Right cardiac atrium (tissue), 5 donors: ENCODE measurements at regions not wholly inside any gene's neighbourhood (a gene's known extent, or its start where the extent isn't known, plus 50 kb on each side); places are given as distances from the start of the nearest gene placed in this dataset.

Experiments
- ATAC-seq, 2 donors: fragments of 200-7000 bp; cut with Tn5 transposase; one replicate each; pipeline versions ENCODE4 v1.8.0 to v1.9.1; 2020; ENCODE audit warnings: moderate library complexity in 2 of 2, mild to moderate bottlenecking in 1 of 2
- DNase-seq, 3 donors: peaks; one replicate each; pipeline ENCODE4 v3.0.0-alpha.2; 2020
- H3K27ac ChIP-seq: one replicate; pipeline ENCODE4 v1.5.1; 2013; ENCODE audit warnings: mild to moderate bottlenecking, low read length, control low read depth, moderate library complexity
- H3K27me3 ChIP-seq: one replicate; pipeline ENCODE4 v1.6.1; 2013; ENCODE audit not compliant: control insufficient read depth, insufficient read depth
- H3K4me1 ChIP-seq: one replicate; pipeline ENCODE4 v1.6.1; 2013; ENCODE audit warnings: low read length; ENCODE audit not compliant: control insufficient read depth, insufficient read depth
- H3K4me3 ChIP-seq: one replicate; pipeline ENCODE4 v1.5.1; 2013; ENCODE audit warnings: low read length, control low read depth
- H3K9me3 ChIP-seq: one replicate; pipeline ENCODE4 v1.6.1; 2013; ENCODE audit warnings: low read length; ENCODE audit not compliant: control insufficient read depth
- WGBS: extraction: QIAGEN DNeasy Blood & Tissue Kit; methylation state at CpG from one replicate; pipeline ENCODE4 v1.1.7; 2013; 5-methylcytosine and 5-hydroxymethylcytosine counted together
- intact Hi-C, 4 donors: fragments of 100-400 bp; cut with DNase I; formaldehyde crosslinking; loops; one replicate each; pipeline versions ENCODE4 v1.11.0 to v1.14.0; 2022 to 2023
- donor health status: healthy with polysubstance abuse.
- donor health status: DM: no; HTN: yes; CAD: no.
- donor health status: DM: no; HTN: no; CAD: no.
- donor health status: DM: no; HTN: yes; CAD: no; lungs with severe emphysema.
- donor health status: DM: yes; HTN: yes; CAD: no.

GRCh38 chr4:123945301-123945700, 548.7 kb downstream of the SPRY1 start:
- Histone ChIP-seq H3K4me1 (no peaks in the 10 kb centered on the region), H3K27ac (no peak overlapping the region), H3K4me3 (no peak overlapping the region), H3K27me3 (no peaks in the 10 kb centered on the region), H3K9me3 (no peaks in the 10 kb centered on the region)
- ATAC-seq (no peak), DNase-seq (no peak)
- WGBS, result 95% methylated on average over 7 of the region's 7 CpGs
- intact Hi-C loops, result no loop called here

GRCh38 chr4:123950530-123950929, 553.9 kb downstream of the SPRY1 start:
- DNase-seq (no peak), ATAC-seq (no peak)
- H3K9me3 ChIP-seq, result no peaks in the 10 kb centered on the region
- no peaks in the 10 kb centered on the region for H3K27me3 ChIP-seq
- H3K27ac ChIP-seq, result no peak overlapping the region
- H3K4me1 ChIP-seq, result no peaks in the 10 kb centered on the region
- intact Hi-C loops, result loop anchor here in 1 of 4 donors (5.0 kb wide), 1 partner anchor 113 kb away; no protein-coding TSS in a partner anchor
- H3K4me3 ChIP-seq, result no peak overlapping the region

GRCh38 chr4:123952530-123953274, 556.1 kb downstream of the SPRY1 start:
- 56% methylated on average over 3 of the region's 3 CpGs for WGBS
- intact Hi-C loops, result loop anchor here in 1 of 4 donors (5.0 kb wide), 1 partner anchor 115 kb away; no protein-coding TSS in a partner anchor
- DNase-seq (no peak), ATAC-seq (no peak)
- Histone ChIP-seq H3K27me3 (no peaks in the 10 kb centered on the region), H3K4me3 (no peak overlapping the region), H3K4me1 (no peaks in the 10 kb centered on the region), H3K9me3 (no peaks in the 10 kb centered on the region), H3K27ac (no peak overlapping the region)

- Histone ChIP-seq H3K27ac (no peak overlapping the region), H3K9me3 (no peaks in the 10 kb centered on the region), H3K4me1 (no peaks in the 10 kb centered on the region), H3K4me3 (no peak overlapping the region), H3K27me3 (no peaks in the 10 kb centered on the region)
- DNase-seq (no peak), ATAC-seq (no peak)
- intact Hi-C loops, result loop anchor here in 1 of 4 donors (5.0 kb wide), 1 partner anchor 116 kb away; no protein-coding TSS in a partner anchor
- 81% methylated on average over 3 of the region's 3 CpGs for WGBS
Observed at GRCh38 chr4:123953566-123953965, 557.0 kb downstream of the SPRY1 start.

- no peak overlapping the region for H3K27ac ChIP-seq
- DNase-seq, result no peak
- 95% methylated on average over 4 of the region's 4 CpGs for WGBS
- H3K4me1 ChIP-seq, result no peaks in the 10 kb centered on the region
- H3K27me3 ChIP-seq, result no peaks in the 10 kb centered on the region
- no peak overlapping the region for H3K4me3 ChIP-seq
- no peaks in the 10 kb centered on the region for H3K9me3 ChIP-seq
- intact Hi-C loops, result loop anchor here in 1 of 4 donors (5.0 kb wide), 1 partner anchor 117 kb away; no protein-coding TSS in a partner anchor
- no peak for ATAC-seq
Observed at GRCh38 chr4:123954220-123954619, 557.6 kb downstream of the SPRY1 start.

GRCh38 chr4:123955167-123955800, 558.7 kb downstream of the SPRY1 start:
- intact Hi-C loops, result no loop called here
- 77% methylated on average over 3 of the region's 3 CpGs for WGBS
- peak in 2 of 3 donors; percentile 25 to 58 for DNase-seq
- H3K4me3 ChIP-seq, result no peak overlapping the region
- H3K4me1 ChIP-seq, result no peaks in the 10 kb centered on the region
- H3K27ac ChIP-seq, result peak overlapping the region; percentile 82
- H3K9me3 ChIP-seq, result no peaks in the 10 kb centered on the region
- peak; percentile 84 to 86 for ATAC-seq
- H3K27me3 ChIP-seq, result no peaks in the 10 kb centered on the region

GRCh38 chr4:123956204-123956603, 559.6 kb downstream of the SPRY1 start:
- Histone ChIP-seq H3K4me1 (no peaks in the 10 kb centered on the region), H3K4me3 (no peak overlapping the region), H3K27me3 (no peaks in the 10 kb centered on the region), H3K27ac (peak overlapping the region; percentile 82), H3K9me3 (no peaks in the 10 kb centered on the region)
- 62% methylated on average over 7 of the region's 7 CpGs for WGBS
- DNase-seq (peak; percentile 73 to 84 (median 81)), ATAC-seq (peak; percentile 92 to 93)
- intact Hi-C loops, result no loop called here

GRCh38 chr4:123966990-123967769, 570.6 kb downstream of the SPRY1 start:
- WGBS, result 65% methylated on average over 4 of the region's 4 CpGs
- no peaks in the 10 kb centered on the region for H3K4me1 ChIP-seq
- no peak overlapping the region for H3K27ac ChIP-seq
- intact Hi-C loops, result no loop called here
- ATAC-seq (peak; percentile 68 to 96), DNase-seq (no peak)
- H3K9me3 ChIP-seq, result no peaks in the 10 kb centered on the region
- no peaks in the 10 kb centered on the region for H3K27me3 ChIP-seq
- no peak overlapping the region for H3K4me3 ChIP-seq

- DNase-seq (no peak), ATAC-seq (no peak)
- intact Hi-C loops, result no loop called here
- H3K4me3 ChIP-seq, result no peak overlapping the region
- H3K27me3 ChIP-seq, result no peaks in the 10 kb centered on the region
- no peaks in the 10 kb centered on the region for H3K9me3 ChIP-seq
- 87% methylated on average over 1 of the region's 1 CpG for WGBS
- no peaks in the 10 kb centered on the region for H3K4me1 ChIP-seq
- no peak overlapping the region for H3K27ac ChIP-seq
Observed at GRCh38 chr4:123972031-123972430, 575.4 kb downstream of the SPRY1 start.

- 73% methylated on average over 2 of the region's 2 CpGs for WGBS
- Histone ChIP-seq H3K27me3 (no peaks in the 10 kb centered on the region), H3K9me3 (no peaks in the 10 kb centered on the region), H3K4me1 (no peaks in the 10 kb centered on the region), H3K27ac (no peak overlapping the region), H3K4me3 (no peak overlapping the region)
- no peak for DNase-seq
- no peak for ATAC-seq
- intact Hi-C loops, result no loop called here
Observed at GRCh38 chr4:123974386-123975149, 578.0 kb downstream of the SPRY1 start.
